Superior temporal gyrus (tissue), 1 donor: ENCODE measurements at regions not wholly inside any gene's neighbourhood (a gene's known extent, or its start where the extent isn't known, plus 50 kb on each side); places are given as distances from the start of the nearest gene placed in this dataset.
A peak's percentile ranks its signal among the peaks of the same experiment; 100 is the strongest.

ENCODE experiments used
- DNase-seq: peaks from one replicate; pipeline ENCODE4 v3.0.0-alpha.2; 2016; ENCODE audit errors: extremely low spot score

DNA sequence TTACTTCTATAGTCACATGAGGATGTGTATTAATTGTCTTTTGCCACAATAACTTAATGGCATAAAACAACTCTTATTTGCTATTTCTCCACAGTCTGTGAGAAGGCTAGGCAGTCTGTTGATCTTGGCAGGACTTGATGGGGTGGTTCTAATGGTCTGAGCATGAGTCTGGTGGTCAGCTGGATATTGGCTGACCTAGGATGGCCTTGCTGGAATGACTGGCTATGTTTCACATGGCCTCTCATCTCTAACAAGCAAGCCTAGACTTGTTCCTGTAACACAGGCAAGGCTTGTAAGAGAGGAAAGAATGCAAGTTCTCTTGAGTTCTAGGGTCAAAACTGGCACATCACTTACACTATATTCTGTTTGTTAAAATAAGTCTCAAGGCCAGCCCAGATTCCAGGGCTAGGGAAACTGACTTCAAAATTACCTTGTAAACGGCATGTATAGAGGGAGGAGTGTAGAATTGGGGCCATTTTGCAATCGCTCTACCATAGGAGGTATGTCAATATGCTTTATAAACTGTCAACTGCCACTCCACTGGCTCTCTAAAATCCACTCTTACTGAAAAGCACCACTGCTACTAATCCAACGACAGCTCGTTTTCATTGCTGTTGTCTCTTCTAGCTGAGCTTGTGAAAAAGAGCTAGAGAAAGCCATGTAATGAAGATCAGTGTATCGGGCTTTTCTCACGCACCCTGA is 325.0 kb upstream of the PKDCC start:
- DNase-seq = no peak

GRCh38 chr2:41723526-41723925 is 324.3 kb upstream of the PKDCC start:
- DNase-seq = no peak

- no peak for DNase-seq
Observed at GRCh38 chr2:41724465-41724864, 323.4 kb upstream of the PKDCC start.

DNA sequence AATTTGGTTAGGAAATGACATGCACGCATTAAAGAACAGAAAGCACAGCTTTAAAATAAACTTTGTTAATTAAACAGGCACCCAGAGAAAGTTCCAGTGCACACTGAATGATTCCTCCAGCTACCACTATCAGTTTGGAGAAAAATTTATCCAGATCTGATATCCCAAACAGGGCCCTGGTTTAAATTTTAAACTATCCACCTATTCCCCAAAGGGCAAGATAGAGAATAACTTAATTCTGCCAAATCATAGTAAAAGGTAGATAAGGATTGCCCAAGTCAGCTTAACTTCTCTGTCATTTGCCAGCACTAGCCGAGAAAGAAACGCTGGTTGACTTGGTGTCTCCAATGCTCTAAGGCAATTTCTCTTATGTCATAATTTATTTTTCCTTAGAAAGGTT is 321.9 kb upstream of the PKDCC start:
- DNase-seq = no peak

- no peak for DNase-seq
Observed at GRCh38 chr2:41726364-41726763, 321.5 kb upstream of the PKDCC start.

- no peak for DNase-seq
Observed at GRCh38 chr2:41727152-41727551, 320.7 kb upstream of the PKDCC start.

GRCh38 chr2:41727711-41728110 is 320.1 kb upstream of the PKDCC start:
- no peak for DNase-seq

DNA sequence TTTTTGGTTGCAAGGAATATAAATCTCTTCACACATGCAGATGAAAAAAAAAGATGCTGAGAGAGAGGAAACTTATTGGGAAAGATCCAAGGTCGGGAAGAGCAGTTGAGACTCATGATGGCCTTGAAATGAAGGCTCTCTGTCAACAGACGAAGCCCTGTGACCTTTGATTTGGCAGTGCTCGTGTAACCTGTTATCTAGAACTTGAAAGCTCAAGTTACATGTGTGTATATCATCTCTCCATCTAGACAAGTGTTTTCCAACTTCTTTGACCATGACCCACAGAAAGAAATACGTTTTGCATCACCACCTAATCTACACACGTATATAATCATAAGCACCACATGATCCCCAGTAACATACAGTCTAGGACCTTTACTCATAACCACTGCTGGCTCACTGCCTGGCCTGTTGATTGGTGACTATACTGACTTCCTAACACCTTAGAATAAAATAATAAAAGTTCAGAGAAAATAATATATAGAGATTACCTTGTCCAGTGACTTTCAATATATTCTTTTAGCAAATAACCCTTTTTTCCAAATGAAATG is 319.0 kb upstream of the PKDCC start:
- DNase-seq = no peak

GRCh38 chr2:41729800-41730364 is 317.9 kb upstream of the PKDCC start:
- DNase-seq = no peak

- no peak for DNase-seq
Observed at GRCh38 chr2:41735006-41735405, 312.8 kb upstream of the PKDCC start.

DNA sequence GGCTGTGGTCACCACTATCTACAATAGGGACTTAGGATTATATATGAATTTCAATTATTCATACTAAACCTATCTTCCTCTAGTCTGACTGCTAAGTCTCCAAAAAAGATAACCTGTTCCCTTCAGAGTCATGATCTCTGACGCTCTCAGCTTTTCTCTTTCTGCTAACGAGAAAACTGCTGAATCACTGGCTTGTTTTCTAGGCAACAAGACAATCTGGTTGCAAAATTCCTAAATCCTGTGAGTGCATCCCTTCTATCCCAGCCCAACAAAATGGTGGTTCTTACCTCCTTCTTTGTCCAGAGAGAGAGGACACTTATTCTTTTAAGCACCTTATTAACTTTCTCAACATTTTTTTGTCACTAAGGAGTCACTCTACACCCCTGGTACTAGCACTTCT is 312.3 kb upstream of the PKDCC start:
- DNase-seq = no peak

DNA sequence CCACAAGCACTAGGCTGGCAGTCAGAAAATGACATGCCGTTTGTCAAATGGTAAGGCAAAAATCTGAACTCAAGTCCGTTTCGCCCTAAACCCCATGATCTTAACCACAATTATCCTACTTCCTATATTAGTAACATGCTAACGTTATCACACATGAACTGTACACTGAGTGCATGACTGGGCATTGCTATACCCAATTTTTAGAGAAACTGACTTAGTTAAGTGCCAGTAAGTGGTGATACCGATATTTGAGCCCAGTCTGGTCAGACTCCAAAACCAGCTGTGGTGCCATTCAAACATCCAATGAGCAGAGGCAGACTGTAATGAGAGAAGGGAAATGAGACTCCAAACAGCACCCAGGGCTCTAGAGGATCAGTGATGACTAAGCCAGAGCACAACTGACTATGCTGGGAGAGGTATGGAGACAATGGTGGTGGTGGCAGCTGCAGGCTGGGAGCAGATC is 311.7 kb upstream of the PKDCC start:
- no peak for DNase-seq

GRCh38 chr2:41736586-41736985 is 311.2 kb upstream of the PKDCC start:
- no peak for DNase-seq

DNA sequence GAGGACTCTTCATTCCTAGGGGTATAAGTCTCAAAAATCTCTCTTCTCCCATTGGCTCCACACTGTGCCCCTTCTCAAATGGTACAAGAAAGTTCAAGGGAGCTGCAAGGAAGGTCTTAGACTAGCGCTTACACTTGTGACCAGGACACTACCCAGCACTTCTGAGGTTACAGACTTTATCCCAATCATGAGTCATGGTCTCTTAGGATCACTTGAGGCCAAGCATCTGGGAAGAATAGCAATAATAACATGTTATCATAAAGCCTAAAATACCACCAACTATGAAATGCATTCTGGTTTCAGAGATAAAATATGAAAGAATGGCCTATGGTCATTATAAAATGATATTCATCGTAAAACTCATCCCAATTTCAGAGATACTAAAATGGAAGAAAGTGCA is 309.9 kb upstream of the PKDCC start:
- DNase-seq = no peak

DNA sequence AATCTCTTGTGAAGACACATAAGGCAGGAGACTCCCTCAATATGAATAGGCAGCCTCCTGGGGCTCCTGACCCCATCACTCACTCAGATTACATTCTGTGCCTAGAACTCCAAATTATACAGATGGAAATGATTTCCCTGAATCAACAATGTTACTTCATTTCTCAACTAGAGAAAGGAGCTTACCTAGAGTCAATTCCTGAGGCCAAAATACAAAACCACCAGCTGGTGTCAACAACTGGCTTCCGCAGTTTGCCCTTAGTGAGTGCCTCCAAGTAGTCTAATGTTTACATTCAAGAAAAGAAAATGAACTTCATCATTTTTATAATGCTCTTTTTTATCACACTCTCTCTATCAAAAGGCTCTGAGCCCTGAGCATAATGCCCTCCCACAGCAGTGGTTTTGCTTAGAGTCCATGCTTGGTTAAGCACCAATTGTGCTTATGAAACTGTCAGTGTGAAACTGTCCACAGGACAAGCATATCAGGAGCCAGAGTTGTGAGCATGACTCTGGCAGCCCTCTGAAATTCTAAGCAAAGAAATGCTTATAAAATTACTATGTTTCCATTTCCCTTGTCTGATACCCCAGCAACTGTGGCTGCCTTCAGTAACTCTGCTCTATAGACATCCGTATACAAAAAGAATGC is 305.7 kb upstream of the PKDCC start:
- DNase-seq = no peak

- DNase-seq = no peak
Observed at GRCh38 chr2:41743324-41743723, 304.5 kb upstream of the PKDCC start.

DNA sequence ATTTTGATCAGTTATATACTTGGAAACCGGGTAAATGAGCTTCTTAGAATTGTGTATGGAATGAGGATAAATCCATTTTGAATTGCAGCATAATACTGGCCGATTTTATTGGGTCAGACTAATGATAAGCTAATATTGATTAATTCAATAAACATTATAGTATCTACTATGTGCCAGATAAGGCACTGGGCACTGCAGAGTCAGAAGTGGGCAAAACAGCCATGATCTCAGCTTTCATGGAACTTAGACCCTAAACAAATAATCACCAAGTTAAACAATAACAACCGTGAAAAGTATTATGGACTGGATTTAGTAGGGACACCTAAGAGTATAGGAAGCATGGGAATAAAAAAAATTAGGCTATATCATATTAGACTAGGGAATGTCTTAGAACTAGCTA is 297.0 kb upstream of the PKDCC start:
- DNase-seq = no peak

DNA sequence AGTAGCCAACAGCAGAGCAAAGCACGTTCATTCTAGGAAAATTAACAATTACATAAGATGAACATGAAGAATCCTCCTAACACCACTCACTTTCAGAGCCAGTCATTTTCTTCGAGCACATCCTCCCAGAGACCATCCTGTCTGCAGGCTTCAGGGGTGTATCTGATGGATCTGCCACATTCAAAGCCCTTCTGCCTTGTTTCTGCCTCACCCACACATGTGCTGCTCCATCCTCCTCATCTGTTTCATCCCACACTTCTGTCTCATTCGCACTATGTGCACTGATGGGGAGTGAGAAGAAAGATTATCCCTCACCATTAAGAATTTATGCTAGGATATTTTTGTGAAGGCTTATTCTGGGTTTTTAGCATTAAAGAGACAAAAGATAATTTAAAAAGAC is 287.9 kb upstream of the PKDCC start:
- peak; percentile 52 for DNase-seq

GRCh38 chr2:41763141-41763540 is 284.7 kb upstream of the PKDCC start:
- no peak for DNase-seq

- no peak for DNase-seq
Observed at GRCh38 chr2:41764131-41764530, 283.7 kb upstream of the PKDCC start.

- no peak for DNase-seq
Observed at GRCh38 chr2:41764919-41765318, 282.9 kb upstream of the PKDCC start.

GRCh38 chr2:41768310-41768709 is 279.5 kb upstream of the PKDCC start:
- DNase-seq = peak; percentile 48

DNA sequence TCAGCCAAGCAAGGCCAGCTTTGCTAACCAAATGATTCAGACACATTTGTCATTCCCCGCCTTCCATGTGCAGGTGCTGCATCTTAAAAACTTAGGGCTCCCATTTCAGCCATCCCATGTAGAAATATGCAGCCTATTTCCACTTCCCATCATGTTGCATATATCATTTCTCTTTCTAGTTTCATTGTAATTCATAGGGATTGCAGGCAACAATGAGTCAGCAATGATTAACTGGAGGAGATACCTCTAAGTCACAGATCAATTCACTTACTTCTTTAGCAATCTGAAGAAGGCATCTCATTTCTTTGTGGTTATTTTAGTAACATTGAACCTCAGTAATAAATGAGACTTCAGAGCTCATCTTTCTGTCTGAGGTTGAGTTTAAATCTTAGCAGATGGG is 276.1 kb upstream of the PKDCC start:
- DNase-seq = no peak
